NCI-H146 treated with DMSO at 0.1 percent for 48 hours (cell line): ENCODE measurements at regions not wholly inside any gene's neighbourhood (a gene's known extent, or its start where the extent isn't known, plus 50 kb on each side); places are given as distances from the start of the nearest gene placed in this dataset.
"Not testable (repeated sequence)": the region's sequence is repeated elsewhere in the genome, so short reads cannot be mapped to it uniquely, and the experiment has no call there.

Source experiments
- DNase-seq: peaks from one replicate; lab custom pipeline; 2025; ENCODE audit not compliant: unreplicated experiment; lab: John Stamatoyannopoulos, UW

DNA sequence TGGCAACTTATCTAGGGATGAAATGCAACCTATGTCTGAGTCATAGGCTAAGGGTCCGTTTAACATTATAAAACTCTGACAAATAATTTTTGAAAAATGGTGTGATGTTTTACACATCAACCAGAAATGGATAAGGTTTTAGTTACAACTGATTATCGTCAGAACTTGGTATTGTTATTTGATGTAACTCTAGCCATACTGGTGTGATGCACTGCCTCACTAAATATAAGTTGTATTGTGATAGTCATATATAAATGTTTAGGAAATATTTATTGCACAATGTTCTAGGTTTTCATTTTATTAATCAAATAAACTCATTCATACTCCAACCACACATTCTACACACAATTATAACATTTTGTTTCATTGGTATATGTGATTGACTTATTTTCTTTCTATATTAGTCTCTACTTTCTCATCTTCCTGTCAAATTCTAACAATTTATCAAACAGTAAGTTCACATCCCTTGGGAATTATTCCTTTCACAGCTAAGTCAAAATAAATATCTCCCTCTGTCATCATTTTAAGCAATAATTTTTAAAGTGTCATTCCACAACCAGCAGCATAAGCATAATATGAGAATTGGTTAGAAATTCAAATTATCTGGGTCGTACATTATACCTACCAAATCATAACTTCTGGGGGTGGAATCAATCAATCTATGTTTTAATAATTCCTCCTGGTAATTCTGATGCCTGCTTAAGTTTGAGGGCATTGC is 873.9 kb downstream of the SLITRK1 start:
- no peak for DNase-seq

DNA sequence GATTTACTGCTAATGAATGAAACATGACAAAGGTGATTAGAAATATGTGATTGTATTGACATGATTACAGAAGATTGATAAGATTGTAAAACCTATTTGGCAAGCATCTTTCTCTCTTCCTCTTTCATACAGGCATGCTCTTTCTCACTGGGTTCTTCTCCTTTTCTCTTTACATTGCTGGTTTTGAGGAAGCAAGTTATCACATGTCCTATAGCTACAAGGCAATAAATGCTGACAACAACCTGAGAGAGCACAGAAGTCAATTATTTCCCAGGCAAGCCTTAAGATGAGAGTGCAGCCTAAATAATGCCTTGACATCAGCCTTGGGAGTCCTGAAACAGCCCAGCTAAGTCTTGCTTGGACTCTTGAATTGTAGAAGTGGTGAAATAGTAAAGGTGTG is 875.0 kb downstream of the SLITRK1 start:
- no peak for DNase-seq

DNA sequence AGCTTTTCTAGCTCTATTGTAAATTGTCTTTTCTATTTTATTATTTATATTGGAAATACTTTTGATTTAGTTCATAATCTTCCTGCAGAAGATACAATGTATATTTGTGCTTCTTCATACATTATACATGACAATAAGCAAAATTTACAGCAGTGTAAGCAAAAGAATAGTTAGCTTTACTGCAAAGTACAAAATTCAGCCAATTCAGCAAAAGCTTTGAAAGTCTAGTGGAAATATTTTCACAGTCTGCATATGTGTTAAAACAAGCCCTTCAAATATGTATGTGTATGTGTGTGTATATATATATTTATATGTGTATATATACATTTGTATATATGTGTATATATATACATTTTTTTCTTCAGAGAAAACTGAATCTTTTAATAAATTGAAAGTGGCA is 879.1 kb downstream of the SLITRK1 start:
- DNase-seq: no peak

DNA sequence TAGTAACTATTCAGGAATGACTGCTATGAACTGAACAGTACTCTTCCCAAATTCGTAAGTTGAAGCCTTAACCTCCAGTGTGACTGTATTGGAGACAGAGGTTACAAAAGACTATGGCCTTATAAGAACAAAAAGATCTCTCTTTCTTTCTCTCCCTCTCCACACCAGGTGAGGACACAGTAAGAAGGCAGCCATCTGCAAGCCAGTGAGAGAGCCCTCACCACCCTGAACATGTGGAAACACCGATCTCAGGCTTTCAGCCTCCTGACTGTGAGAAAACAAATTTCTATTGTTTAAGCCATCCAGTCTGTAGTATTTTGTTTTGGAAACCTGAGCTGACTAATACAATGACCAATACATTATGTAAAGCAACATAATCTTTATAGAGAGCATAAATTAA is 888.9 kb downstream of the SLITRK1 start:
- no peak for DNase-seq

DNA sequence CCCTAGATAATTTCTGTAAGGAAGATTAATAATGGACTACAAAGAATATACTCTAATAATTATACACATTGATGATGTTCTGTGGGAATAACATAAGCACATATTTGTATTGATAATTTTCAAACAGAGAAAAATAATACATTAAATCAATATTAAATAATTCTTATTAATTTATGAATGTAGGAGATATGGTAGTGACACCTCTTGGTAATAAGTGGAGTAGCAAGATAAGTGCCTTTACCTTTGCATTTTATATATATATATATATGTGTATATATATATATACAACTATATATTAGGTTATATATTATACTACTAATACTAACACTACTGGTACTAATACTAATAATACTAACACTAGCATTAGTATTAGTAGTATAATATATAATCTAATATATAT is 905.8 kb downstream of the SLITRK1 start:
- no peak for DNase-seq

DNA sequence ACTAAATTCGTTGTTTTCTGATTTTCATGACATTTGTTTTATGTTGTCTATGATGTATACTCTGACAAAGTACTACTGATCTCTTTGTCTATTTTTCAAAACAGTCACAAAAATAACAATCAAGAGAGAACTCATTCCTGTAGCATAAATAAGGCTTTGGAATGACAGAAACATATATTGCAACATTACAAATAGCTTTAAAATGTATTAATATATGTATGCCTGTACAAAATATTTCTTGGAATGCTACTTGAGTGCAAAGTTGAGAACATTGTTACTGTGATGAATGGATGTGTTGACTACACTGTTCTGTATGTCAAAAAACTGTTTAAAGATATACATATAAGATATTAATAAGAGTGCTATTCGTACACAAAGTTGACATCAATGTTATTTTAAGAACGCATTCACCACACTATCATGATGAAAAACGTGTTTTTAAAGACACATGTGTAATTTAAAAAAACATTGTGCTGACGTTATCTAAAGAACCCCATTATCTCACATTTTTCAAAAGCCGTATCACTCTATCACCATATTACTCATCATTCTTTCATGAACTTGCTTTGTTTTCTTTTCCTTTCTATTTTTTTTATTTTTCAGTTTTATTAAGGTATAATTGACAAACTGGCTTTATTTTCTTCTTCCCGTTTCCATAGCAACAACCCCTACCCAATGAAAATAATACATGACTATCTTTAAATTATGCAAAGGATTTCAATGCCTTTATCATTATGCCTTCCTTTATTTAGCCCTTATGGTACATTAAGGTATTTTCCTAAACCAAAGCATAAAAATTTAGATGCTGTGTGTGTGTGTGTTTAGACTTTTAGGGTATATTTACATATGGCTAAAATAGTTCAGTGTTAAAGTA is 918.8 kb downstream of the SLITRK1 start:
- DNase-seq: no peak

DNA sequence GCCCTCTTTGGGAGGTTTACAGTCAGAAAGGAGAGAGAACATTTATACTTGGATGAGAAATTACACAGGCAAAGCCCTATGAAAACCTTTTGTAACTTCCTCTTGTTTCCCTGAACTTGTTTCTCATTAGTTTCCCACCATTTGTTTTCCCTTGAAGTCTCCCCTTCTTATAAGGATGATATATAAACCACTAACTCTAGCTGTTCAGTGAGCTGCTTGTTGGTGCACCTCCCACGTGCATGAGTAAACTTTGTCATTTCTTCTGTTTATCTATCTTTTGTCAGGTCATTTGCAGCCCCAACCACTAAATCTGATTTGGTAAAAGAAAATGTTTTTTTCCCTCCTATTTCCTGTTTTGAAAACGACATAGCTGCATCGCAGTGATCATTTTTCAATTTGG is 919.9 kb downstream of the SLITRK1 start:
- no peak for DNase-seq

DNA sequence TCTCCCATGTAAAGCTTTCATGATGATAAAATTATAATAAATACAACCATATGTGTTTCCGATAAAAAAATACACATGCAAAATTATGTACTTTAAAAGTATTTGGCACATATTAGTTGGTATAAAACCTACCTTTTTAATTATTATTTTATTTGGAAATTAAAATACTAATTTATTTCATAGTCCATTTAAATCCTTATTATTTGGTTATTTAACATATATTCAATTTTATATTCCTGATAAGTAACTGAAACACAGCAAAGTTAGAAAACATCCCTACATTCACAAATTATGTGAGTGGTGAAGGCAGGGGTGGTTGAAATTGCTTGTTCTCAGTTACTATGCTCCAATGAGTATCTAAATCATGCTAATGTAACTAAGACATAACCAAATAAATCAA is 920.5 kb downstream of the SLITRK1 start:
- no peak for DNase-seq

DNA sequence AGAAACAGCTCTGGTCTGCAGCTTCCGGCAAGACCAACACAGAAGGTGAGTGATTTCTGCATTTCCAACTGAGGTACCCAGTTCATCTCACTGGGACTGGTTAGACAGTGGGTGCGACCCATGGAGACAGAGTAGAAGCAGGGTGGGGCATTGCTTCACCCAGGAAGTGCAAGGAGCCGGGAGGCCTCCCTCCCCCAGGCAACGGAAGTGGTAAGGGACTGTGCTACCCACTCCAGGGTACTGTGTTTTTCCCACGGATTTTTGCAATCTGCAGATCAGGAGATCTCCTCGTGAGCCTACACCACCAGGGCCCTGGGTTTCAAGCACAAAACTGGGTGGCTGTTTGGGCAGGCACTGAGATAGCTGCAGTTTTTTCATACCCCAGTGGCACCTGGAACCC is 929.9 kb downstream of the SLITRK1 start:
- DNase-seq: not testable (repeated sequence)

DNA sequence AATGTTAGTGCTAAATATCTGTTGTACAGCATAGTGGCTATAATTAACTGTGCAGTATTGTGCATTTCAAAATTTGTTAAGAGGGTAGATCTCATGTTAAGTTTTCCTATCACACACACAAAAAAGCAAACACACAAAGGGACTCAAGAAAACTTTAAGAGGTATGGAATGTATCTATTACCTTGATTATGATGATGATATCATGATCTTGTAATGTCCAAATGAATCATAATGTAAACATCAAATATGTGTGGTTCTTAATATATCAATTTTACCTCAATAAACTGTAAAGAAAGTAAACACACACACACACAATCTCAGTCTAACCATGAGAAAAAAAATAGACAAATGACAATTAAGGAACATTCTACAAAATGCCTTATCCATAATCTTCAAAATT is 934.6 kb downstream of the SLITRK1 start:
- DNase-seq: no peak

DNA sequence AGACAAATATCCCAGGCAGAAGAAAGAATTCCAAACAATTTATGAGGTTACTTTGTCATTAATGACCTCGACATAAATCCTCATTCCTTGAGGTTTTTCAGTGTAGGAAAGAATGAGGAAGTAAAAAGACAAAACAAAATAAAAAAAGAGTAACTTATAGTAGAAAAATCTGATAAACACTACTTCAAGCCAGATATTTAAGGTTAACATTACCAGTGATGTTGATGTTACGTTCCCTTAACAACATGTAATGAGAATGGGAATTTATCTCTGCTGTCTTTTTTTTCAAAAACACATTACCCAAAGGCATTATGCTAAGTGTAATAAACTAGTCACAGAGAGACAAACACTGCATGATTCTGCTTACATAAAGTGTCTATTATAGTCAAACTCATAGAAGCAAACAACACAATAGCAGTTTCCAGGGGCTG is 935.1 kb downstream of the SLITRK1 start:
- DNase-seq: no peak

DNA sequence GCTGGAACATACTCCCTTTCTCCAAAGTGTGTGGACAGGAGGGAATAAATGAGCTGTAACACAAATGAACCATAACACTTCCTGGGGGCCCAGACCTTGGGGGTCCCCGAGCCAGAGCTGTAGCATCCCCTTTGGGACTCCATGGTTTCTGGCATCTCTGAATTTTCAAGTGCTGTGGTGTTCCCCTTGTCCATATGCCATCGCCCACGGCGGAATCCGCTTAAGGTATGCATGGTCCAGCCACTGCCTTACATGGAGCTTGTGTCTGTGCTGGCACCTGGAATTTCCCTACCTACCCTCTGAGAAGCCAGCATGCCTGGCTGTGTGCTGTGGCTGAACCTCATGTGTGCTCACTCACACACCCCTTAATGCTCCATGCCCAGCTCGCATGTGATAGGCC is 943.6 kb downstream of the SLITRK1 start:
- no peak for DNase-seq

DNA sequence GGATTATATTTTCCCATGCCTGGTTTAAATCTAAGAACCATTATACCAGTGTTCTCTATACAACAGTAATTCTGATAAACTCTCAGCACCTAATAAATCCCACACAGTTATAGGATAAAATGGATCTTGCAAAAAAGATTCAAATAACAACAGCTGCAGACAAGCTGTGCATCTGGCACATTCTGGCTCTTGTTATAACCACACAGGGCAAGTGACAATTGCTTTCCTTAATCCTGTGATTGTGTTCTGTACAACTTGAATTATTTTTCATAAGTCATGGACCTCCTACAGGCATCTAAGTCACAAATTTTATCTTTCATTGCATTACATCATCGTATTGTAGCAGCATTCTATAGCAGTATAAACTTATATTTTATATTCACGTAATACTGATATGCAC is 948.3 kb downstream of the SLITRK1 start:
- DNase-seq: no peak

DNA sequence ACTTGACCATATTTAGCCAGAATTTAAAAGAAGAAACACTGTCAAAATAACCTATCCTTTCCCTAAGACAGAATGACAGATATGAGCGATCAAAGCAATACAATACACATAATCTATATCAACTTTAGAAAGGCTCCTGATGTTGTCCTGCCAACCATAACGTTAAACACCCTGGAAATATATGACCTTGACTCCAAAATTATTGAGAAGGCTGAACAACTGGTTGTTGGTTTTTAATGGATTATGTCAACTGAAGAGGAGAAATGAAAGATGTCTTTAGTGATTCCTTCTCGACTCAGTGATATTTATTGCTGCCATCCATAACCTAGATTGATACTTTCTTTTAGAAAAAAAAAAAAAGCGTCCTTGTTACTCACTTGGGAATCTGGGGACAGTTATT is 957.2 kb downstream of the SLITRK1 start:
- no peak for DNase-seq

DNA sequence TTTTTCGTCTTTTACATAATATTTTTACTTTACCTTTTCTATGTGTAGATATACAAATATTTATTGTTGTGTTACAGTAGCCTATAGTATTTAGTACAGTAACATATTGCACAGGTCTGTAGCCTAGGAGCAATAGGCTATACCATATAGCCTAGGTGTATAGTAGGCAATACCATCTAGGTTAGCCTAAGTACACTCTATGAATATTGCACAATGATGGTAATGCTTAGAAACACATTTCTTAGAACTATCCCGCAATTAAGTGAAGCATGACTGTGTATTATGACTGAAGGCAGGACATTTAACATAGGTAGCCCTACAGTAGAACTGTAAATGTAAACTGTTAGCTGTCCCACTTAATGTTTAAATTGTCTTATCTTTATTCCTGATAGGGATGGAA is 964.3 kb downstream of the SLITRK1 start:
- no peak for DNase-seq

DNA sequence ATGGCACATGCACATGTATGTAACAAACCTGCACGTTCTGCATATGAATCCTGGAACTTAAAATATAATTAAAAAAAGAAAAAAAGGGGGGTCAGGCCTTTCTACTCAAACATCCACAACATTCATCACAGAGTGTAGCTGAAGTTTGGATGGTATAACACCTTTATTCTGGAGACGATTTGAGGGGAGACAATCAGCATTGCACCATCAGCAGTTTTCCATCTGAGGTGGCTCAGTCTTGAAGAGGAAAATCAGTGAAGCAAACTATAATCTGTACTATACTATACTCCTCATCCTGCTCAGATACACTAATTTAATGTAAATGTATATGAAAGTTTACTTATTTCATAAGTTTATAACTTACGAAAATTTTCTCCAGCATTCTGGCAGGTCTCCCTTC is 969.7 kb downstream of the SLITRK1 start:
- no peak for DNase-seq

DNA sequence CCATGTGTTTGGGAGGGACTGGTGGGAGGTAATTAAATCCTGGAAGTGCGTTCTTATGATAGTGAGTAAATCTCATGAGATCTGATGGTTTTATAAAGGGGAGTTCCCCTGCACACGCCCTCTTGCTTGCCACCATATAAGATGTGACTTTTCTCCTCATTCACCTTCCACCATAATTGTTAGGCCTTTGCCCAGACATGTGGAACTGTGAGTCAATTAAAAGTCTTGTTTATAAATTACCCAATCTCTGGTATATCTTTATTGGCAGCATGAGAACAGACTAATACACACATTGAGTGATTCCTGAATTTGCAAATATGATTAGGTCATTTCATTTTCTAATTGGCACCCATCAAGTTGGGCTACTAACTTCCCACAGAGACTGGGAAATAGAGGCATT is 977.2 kb downstream of the SLITRK1 start:
- no peak for DNase-seq

DNA sequence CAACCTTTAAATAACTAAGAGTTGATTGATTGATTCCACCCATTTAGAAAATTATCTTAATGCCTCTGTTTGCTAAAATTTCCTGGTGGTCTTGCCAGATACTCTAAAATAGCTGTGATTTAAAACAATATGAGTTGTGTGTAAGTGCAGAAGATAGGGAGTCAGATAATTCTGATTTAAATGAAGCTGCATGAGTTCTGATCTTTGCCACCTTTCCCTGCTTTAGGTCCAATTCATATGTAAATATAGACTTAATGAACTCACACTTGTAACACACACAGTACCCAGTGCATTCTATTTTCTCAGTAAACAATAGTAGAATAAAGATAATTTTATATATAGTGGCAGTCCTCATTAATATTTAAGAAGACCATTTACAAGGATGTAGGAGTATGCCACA is 981.8 kb downstream of the SLITRK1 start:
- no peak for DNase-seq

DNA sequence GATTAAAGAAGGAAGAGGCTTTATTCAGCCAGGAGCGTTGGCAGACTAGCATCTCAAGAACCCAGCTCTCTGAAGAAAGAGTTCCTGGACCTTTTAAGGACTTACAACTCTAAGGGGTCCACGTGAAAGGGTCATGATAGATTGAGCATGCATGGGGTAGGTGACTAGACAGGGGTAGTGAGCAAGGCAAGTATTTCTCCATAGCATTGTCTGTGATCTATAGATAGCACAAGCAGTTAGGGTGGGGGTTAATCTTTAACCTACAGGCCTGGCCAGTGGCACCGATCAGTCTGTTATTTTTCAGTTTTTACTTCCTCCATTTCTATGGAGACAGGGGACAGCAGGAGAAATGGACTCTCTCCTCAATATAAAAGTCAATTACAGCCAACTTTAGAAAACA is 983.7 kb downstream of the SLITRK1 start:
- no peak for DNase-seq

DNA sequence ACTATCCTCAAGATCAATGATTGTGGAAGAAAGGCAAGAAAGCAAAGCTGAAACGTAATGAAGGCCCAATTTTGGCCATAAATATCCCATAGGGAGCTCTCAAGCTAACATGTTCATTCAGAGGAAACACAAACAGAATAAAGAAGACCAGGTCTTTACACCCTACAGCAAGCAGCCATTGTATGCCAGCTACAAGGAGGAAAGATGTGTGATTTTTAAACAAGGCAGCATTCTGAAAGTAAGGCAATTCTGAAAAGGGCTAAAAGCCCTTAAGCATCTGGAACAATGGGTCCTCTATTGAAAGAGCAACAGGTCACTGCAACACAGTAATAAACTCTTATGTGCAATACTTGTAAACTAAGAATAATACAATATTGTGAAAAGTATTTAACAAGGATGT is 1002.4 kb downstream of the SLITRK1 start:
- DNase-seq: no peak

DNA sequence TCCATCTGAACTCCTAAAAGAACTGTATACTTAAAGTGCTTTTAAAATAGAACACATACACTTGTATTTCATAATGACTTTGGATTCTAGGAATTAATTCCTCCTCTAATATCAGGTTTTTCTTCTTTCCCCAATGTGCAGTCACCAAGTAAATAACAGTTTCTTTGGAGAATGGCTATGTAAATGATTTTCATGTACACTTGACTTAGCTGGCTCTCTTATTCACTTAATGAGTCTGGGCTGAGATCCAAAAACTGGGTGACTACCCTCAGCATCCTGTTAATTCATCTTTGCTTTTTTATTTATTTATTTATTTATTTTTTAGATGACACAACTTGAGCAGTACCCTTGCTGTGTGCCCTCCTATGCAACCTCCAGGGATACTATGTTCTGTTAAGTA is 1003.7 kb downstream of the SLITRK1 start:
- no peak for DNase-seq

DNA sequence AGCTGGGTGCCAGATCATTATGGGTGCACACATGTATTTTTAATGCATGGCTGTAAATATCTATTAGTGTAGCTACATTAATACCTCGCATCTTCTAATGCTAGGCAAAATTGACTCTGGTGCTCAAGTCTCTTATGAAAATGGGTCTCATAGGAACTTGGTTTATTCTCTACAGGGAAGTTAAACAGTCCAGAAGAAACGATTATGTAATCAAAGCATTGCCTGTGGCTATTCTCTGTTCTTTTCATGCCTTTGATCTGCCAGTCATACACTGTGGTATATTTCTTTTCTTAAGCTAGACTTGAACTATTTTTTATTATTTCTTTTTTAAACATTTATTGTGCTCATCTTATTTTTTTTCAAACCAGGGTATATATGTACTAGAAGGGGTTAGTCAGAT is 1015.0 kb downstream of the SLITRK1 start:
- DNase-seq: no peak

DNA sequence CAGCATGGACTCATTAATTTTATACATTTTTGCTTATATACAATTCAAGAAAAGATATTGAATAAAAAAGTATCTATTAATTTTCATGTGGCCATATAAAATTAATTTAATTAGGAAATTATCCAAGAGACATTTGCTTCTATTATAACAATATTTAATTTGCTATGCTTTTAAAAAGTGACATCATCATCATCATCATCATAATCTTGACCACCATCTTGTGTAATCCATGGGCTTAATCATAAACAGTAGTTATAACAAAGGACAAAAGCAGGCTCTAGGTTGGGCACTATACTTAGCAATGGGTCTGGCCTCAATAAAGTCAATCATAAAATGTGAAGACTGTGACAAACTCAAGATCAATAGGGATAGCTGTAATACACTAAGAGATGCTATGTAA is 1031.6 kb downstream of the SLITRK1 start:
- DNase-seq: no peak
